KMS-11 (cell line): ENCODE measurements at regions not wholly inside any gene's neighbourhood (a gene's known extent, or its start where the extent isn't known, plus 50 kb on each side); places are given as distances from the start of the nearest gene placed in this dataset.

ENCODE experiments used
- H2AFZ ChIP-seq: fragments of 200-600 bp; sonication (generic); 2 replicates; pipeline ENCODE4 v1.6.1; 2016; ENCODE audit warnings: antibody characterized with exemption, mixed run types, low read depth
- H3K27ac ChIP-seq: fragments of 200-600 bp; sonication (generic); 2 replicates; pipeline ENCODE4 v1.6.1; 2016; ENCODE audit warnings: mild to moderate bottlenecking, mixed run types
- H3K27me3 ChIP-seq: fragments of 200-600 bp; sonication (generic); 2 replicates; pipeline ENCODE4 v1.6.1; 2017; ENCODE audit warnings: mild to moderate bottlenecking, low read depth, mixed run types, moderate library complexity; ENCODE audit not compliant: insufficient read depth
- H3K36me3 ChIP-seq: fragments of 200-600 bp; sonication (generic); 2 replicates; pipeline ENCODE4 v1.6.1; 2017; ENCODE audit warnings: mild to moderate bottlenecking, mixed run types; ENCODE audit not compliant: insufficient read depth
- H3K4me1 ChIP-seq: fragments of 200-600 bp; sonication (generic); 2 replicates; pipeline ENCODE4 v1.6.1; 2016; ENCODE audit warnings: mild to moderate bottlenecking, low read depth, mixed run types; ENCODE audit not compliant: poor library complexity, severe bottlenecking
- H3K4me2 ChIP-seq: fragments of 200-600 bp; sonication (generic); 2 replicates; pipeline ENCODE4 v1.7.0; 2016; ENCODE audit warnings: mild to moderate bottlenecking, mixed run types
- H3K4me3 ChIP-seq: fragments of 200-600 bp; sonication (generic); IDR thresholded peaks from 2 replicates; pipeline ENCODE4 v1.6.1; 2017; ENCODE audit warnings: low read depth, low read length, mixed read lengths; ENCODE audit not compliant: insufficient read depth
- H3K79me2 ChIP-seq: fragments of 200-600 bp; sonication (generic); 2 replicates; pipeline ENCODE4 v1.6.1; 2016; ENCODE audit warnings: low read depth, mixed run types; ENCODE audit not compliant: insufficient read depth
- H3K9ac ChIP-seq: fragments of 200-600 bp; sonication (generic); 2 replicates; pipeline ENCODE4 v1.6.1; 2016; ENCODE audit warnings: mild to moderate bottlenecking, mixed run types
- H4K20me1 ChIP-seq: fragments of 200-600 bp; sonication (generic); 2 replicates; pipeline ENCODE4 v1.6.1; 2016; ENCODE audit warnings: mild to moderate bottlenecking, mixed run types; ENCODE audit not compliant: insufficient read depth
- CTCF ChIP-seq: fragments of 200-600 bp; sonication (generic); conservative IDR thresholded peaks from 2 replicates; pipeline ENCODE4 v1.6.1; 2017; ENCODE audit warnings: low read depth, mild to moderate bottlenecking, antibody characterized with exemption, low read length, moderate library complexity, mixed read lengths

- H2AFZ ChIP-seq, result no peak overlapping the region
Measured at GRCh38 chr4:75107755-75108612, 175.1 kb downstream of the PARM1 start.

DNA sequence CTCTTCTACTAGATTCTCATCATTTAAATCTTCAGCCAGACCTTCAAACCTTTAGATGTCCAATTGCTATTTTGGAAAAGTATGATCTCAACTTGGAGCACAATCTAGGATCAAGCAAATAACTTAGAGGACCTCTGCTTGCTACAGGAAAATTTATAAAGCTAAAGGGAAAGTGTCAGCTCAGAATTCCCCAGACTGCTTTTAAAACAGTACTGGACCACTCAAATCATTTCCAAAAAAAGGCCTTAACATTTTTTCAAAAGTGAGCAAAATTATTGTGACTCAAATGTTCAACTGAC, 169.8 kb downstream of the PARM1 start:
- no peaks in the 10 kb centered on the region for H3K36me3 ChIP-seq
- H3K27ac ChIP-seq, result peak overlapping the region; percentile 86
- H3K4me3 ChIP-seq, result peak overlapping the region; percentile 20
- no peaks in the 10 kb centered on the region for H3K79me2 ChIP-seq
- H3K4me1 ChIP-seq, result peaks cover 98% of the 10 kb centered on the region
- TF ChIP-seq CTCF, result no peak
- H2AFZ ChIP-seq, result peak overlapping the region; percentile 56
- peak overlapping the region; percentile 2; the same call in 1 of the 2 replicates for H3K9ac ChIP-seq
- H4K20me1 ChIP-seq, result no peaks in the 10 kb centered on the region
- H3K4me2 ChIP-seq, result peak overlapping the region; percentile 86
- no peaks in the 10 kb centered on the region for H3K27me3 ChIP-seq

More at GRCh38 chr4:75107755-75108612, 175.1 kb downstream of the PARM1 start:
- Histone ChIP-seq H3K27ac (no peak overlapping the region), H3K9ac (no peak overlapping the region), H4K20me1 (no peaks in the 10 kb centered on the region), H3K36me3 (no peaks in the 10 kb centered on the region), H3K4me3 (no peak overlapping the region), H3K4me2 (no peak overlapping the region), H3K27me3 (no peaks in the 10 kb centered on the region), H3K79me2 (no peaks in the 10 kb centered on the region), H3K4me1 (peaks cover 53% of the 10 kb centered on the region)
- no peak for TF ChIP-seq CTCF

DNA sequence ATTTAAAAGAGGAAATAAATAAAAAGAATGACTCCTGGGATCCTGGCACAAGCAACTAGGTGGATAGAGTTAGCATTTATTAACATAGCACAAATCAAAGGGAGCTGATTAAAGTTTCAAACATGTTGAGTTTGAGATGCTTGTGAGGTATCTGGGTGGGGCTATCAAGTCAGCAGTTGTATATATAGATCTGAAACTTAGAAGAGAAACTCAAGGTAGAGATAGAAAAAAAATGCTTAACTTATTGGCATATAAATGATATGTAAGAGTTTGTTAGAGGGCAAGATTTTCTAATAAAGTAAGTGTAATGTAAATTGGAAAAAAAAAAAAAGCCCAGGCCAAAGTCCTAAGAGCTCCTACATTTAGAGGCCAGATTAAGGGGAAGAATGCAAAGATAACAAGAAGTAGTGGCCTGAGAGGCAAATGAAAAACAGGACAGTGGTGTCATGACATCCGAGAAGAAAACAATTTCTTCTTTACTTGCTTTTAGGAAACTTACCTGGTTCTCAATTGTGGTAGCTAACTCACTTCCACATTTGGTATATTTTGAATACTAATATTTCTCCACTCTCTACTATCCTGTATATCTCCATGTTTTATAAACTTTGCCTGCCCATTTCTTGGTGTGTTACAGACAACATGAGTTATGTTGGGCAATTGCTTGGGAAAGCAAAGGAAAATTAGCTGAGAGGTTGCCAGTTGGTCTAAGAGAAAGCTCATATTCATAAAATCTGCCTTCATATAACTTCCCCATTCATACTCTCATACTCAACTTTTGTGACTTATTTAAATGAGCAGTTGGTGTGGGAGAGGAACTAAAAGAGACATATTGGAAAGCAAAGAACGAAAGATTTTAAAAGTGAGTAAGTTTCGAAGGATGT, 169.2 kb downstream of the PARM1 start:
- peak overlapping the region; percentile 56 for H2AFZ ChIP-seq
- TF ChIP-seq CTCF, result no peak
- no peaks in the 10 kb centered on the region for H3K79me2 ChIP-seq
- H3K27ac ChIP-seq, result peak overlapping the region; percentile 86
- H3K4me1 ChIP-seq, result peaks cover 98% of the 10 kb centered on the region
- peak overlapping the region; percentile 72 for H3K4me3 ChIP-seq
- no peaks in the 10 kb centered on the region for H4K20me1 ChIP-seq
- peak overlapping the region; percentile 86 for H3K4me2 ChIP-seq
- H3K36me3 ChIP-seq, result no peaks in the 10 kb centered on the region
- H3K27me3 ChIP-seq, result no peaks in the 10 kb centered on the region
- peak overlapping the region; percentile 2; the same call in 1 of the 2 replicates for H3K9ac ChIP-seq
